HG02642 (cell line): ENCODE measurements at regions not wholly inside any gene's neighbourhood (a gene's known extent, or its start where the extent isn't known, plus 50 kb on each side); places are given as distances from the start of the nearest gene placed in this dataset.

Experiments
- ATAC-seq: cut with Tn5 transposase; IDR thresholded peaks from one replicate; pipeline ENCODE4 v1.9.1; 2021; ENCODE audit warnings: mild to moderate bottlenecking; ENCODE audit not compliant: unreplicated experiment, poor library complexity

- no peak for ATAC-seq
Measured at GRCh38 chr9:107894572-107895261, 405.1 kb upstream of the KLF4 start.

- ATAC-seq: no peak
Measured at GRCh38 chr9:107890921-107891465, 401.4 kb upstream of the KLF4 start.

- no peak for ATAC-seq
Measured at GRCh38 chr9:107888773-107889227, 399.2 kb upstream of the KLF4 start.

- ATAC-seq: no peak
Measured at GRCh38 chr9:107886826-107887225, 397.3 kb upstream of the KLF4 start.

GRCh38 chr9:107883496-107884124, 394.0 kb upstream of the KLF4 start:
- ATAC-seq: peak; percentile 94

GRCh38 chr9:107881626-107882300, 392.2 kb upstream of the KLF4 start:
- no peak for ATAC-seq

GRCh38 chr9:107878462-107878861, 388.9 kb upstream of the KLF4 start:
- ATAC-seq: no peak

GRCh38 chr9:107875571-107875980, 386.0 kb upstream of the KLF4 start:
- peak; percentile 51 for ATAC-seq

GRCh38 chr9:107874591-107875369, 385.2 kb upstream of the KLF4 start:
- ATAC-seq: peak; percentile 62

- peak; percentile 13 for ATAC-seq
Measured at GRCh38 chr9:107874137-107874536, 384.6 kb upstream of the KLF4 start.

GRCh38 chr9:107872457-107873192, 383.1 kb upstream of the KLF4 start:
- no peak for ATAC-seq

- ATAC-seq: no peak
Measured at GRCh38 chr9:107870927-107871680, 381.5 kb upstream of the KLF4 start.

GRCh38 chr9:107870221-107870620, 380.7 kb upstream of the KLF4 start:
- no peak for ATAC-seq

- no peak for ATAC-seq
Measured at GRCh38 chr9:107869111-107869510, 379.5 kb upstream of the KLF4 start.

- no peak for ATAC-seq
Measured at GRCh38 chr9:107868186-107868585, 378.6 kb upstream of the KLF4 start.

GRCh38 chr9:107867738-107868137, 378.2 kb upstream of the KLF4 start:
- no peak for ATAC-seq

- no peak for ATAC-seq
Measured at GRCh38 chr9:107866711-107867311, 377.2 kb upstream of the KLF4 start.

GRCh38 chr9:107863396-107863795, 373.8 kb upstream of the KLF4 start:
- ATAC-seq: no peak

GRCh38 chr9:107862881-107863280, 373.3 kb upstream of the KLF4 start:
- ATAC-seq: no peak
